A549 (cell line): ENCODE measurements at regions not wholly inside any gene's neighbourhood (a gene's known extent, or its start where the extent isn't known, plus 50 kb on each side); places are given as distances from the start of the nearest gene placed in this dataset.

Experiments
- ATAC-seq, 2 experiments: fragments of 200-7000 bp in 1 of 2; fragments of >200 bp in 1 of 2; cut with Nextera tagmentation in 1 of 2; cut with Tn5 transposase in 1 of 2; 3 replicates each; pipeline versions ENCODE4 v1.8.0 to v1.9.1; 2018 to 2020; ENCODE audit warnings: mild to moderate bottlenecking in 1 of 2, moderate library complexity in 1 of 2
- CTCF ChIA-PET: fragments of 300-600 bp; sonication (Branson Sonifier 250); formaldehyde crosslinking; extraction: SDS; loops from one replicate; lab custom pipeline; 2021; ENCODE audit warnings: antibody characterized with exemption, inconsistent platforms; lab: Yijun Ruan, JAX
- POLR2A ChIA-PET: fragments of 350-600 bp; formaldehyde crosslinking; extraction: SDS; loops from one replicate; lab custom pipeline; 2021; ENCODE audit warnings: antibody characterized with exemption, inconsistent platforms; lab: Yijun Ruan, JAX
- DNase-seq, 2 experiments: peaks; one replicate each; pipeline versions ENCODE4 v3.0.0 to v3.0.0-alpha.2; 2011 to 2016; ENCODE audit warnings: low read depth in 1 of 2, low spot score in 1 of 2
- FAIRE-seq: peaks from 2 replicates; lab custom pipeline; 2011; peaks lifted over from hg19 to GRCh38; lab: Jason Lieb, UNC
- H3K27ac ChIP-seq, 2 experiments: fragments of >200 bp; sonication (Bioruptor Twin); formaldehyde crosslinking; 3 replicates each; pipeline ENCODE4 v1.5.1; 2016 to 2017
- H3K4me1 ChIP-seq: fragments of >200 bp; sonication (Bioruptor Twin); formaldehyde crosslinking; 3 replicates; pipeline ENCODE4 v1.6.1; 2016
- H3K4me2 ChIP-seq: fragments of >200 bp; sonication (Bioruptor Twin); formaldehyde crosslinking; 3 replicates; pipeline ENCODE4 v1.6.1; 2016
- H3K4me3 ChIP-seq: fragments of >200 bp; sonication (Bioruptor Twin); formaldehyde crosslinking; 3 replicates; pipeline ENCODE4 v1.5.1; 2016
- H3K9me3 ChIP-seq: fragments of >200 bp; sonication (Bioruptor Twin); formaldehyde crosslinking; 3 replicates; pipeline ENCODE4 v1.6.1; 2016
- ATOH8 ChIP-seq: fragments of 250-450 bp; sonication (Bioruptor Pico); IDR thresholded peaks from 2 replicates; pipeline ENCODE4 v1.5.0; 2020; ENCODE audit warnings: low read depth, mild to moderate bottlenecking, moderate library complexity
- BHLHE40 ChIP-seq: IDR thresholded peaks from 2 replicates; pipeline ENCODE4 v1.6.1; 2012; ENCODE audit warnings: low read depth, low read length, inconsistent platforms
- CBX8 ChIP-seq: fragments of 200-600 bp; sonication (generic); IDR thresholded peaks from 2 replicates; pipeline ENCODE4 v1.6.1; 2016
- CTCF ChIP-seq: fragments of >200 bp; sonication (Bioruptor Twin); formaldehyde crosslinking; IDR thresholded peaks from 3 replicates; pipeline ENCODE4 v1.5.1; 2016
- EHF ChIP-seq: fragments of 250-450 bp; sonication (Bioruptor Pico); IDR thresholded peaks from 2 replicates; pipeline ENCODE4 v1.5.0; 2020; ENCODE audit warnings: mild to moderate bottlenecking
- ELK1 ChIP-seq: fragments of 150-350 bp; IDR thresholded peaks from 2 replicates; pipeline ENCODE4 v1.6.1; 2014; ENCODE audit warnings: low read depth, mild to moderate bottlenecking, low read length
- HEYL ChIP-seq: fragments of 250-450 bp; sonication (Bioruptor Pico); IDR thresholded peaks from 2 replicates; pipeline ENCODE4 v1.8.0; 2021; ENCODE audit warnings: mild to moderate bottlenecking, moderate library complexity
- HMGXB4 ChIP-seq: fragments of 250-450 bp; sonication (Bioruptor Pico); IDR thresholded peaks from 2 replicates; pipeline ENCODE4 v1.5.0; 2021; ENCODE audit warnings: mild to moderate bottlenecking, moderate library complexity, borderline replicate concordance
- HOXB13 ChIP-seq: fragments of 250-450 bp; sonication (Bioruptor Pico); IDR thresholded peaks from 2 replicates; pipeline ENCODE4 v1.5.0; 2020; ENCODE audit warnings: low read depth, mild to moderate bottlenecking, moderate library complexity
- JUN ChIP-seq, 2 experiments: fragments of >200 bp; sonication (Bioruptor Twin); formaldehyde crosslinking; IDR thresholded peaks; 2 replicates in 1 of 2; 3 replicates in 1 of 2; pipeline ENCODE4 v1.6.1; 2016 to 2017
- JUNB ChIP-seq: fragments of >200 bp; sonication (Bioruptor Twin); formaldehyde crosslinking; IDR thresholded peaks from 2 replicates; pipeline ENCODE4 v1.6.1; 2016
- MAFK ChIP-seq: fragments of 450-650 bp; IDR thresholded peaks from 2 replicates; pipeline ENCODE4 v1.6.1; 2014; ENCODE audit not compliant: partially characterized antibody
- NPAS2 ChIP-seq: fragments of 250-450 bp; sonication (Bioruptor Pico); IDR thresholded peaks from 2 replicates; pipeline ENCODE4 v1.8.0; 2022; ENCODE audit warnings: mild to moderate bottlenecking, moderate library complexity, borderline replicate concordance
- PBX3 ChIP-seq: IDR thresholded peaks from 2 replicates; pipeline ENCODE4 v1.6.1; 2012
- POLR2A ChIP-seq: IDR thresholded peaks from 2 replicates; pipeline ENCODE4 v1.6.1; 2012; ENCODE audit warnings: mild to moderate bottlenecking, low read length
- POLR2AphosphoS2 ChIP-seq: conservative IDR thresholded peaks from 2 replicates; pipeline ENCODE4 v1.6.1; 2012; ENCODE audit warnings: low read length, improper control_type of control experiment, inconsistent platforms
- SREBF2 ChIP-seq: fragments of 450-650 bp; IDR thresholded peaks from 2 replicates; pipeline ENCODE4 v1.6.1; 2014; ENCODE audit warnings: mild to moderate bottlenecking, moderate library complexity
- TP53 ChIP-seq: fragments of 250-450 bp; sonication (Bioruptor Pico); IDR thresholded peaks from 2 replicates; pipeline ENCODE4 v1.5.0; 2021; ENCODE audit warnings: mild to moderate bottlenecking, moderate library complexity
- USF2 ChIP-seq: fragments of 450-650 bp; IDR thresholded peaks from 2 replicates; pipeline ENCODE4 v1.6.1; 2014; ENCODE audit warnings: antibody characterized with exemption
- ZC3H11A ChIP-seq: fragments of 450-650 bp; IDR thresholded peaks from 2 replicates; pipeline ENCODE4 v1.6.1; 2014; ENCODE audit warnings: antibody characterized with exemption, mild to moderate bottlenecking
- ZSCAN20 ChIP-seq: fragments of 250-450 bp; sonication (Bioruptor Pico); IDR thresholded peaks from 2 replicates; pipeline ENCODE4 v1.8.0; 2022; ENCODE audit warnings: mild to moderate bottlenecking, moderate library complexity
- WGBS: methylation state at CpG from one replicate; pipeline ENCODE4 v1.1.6; 2017; ENCODE audit errors: missing lambda C conversion rate; 5-methylcytosine and 5-hydroxymethylcytosine counted together

GRCh38 chrX:39262641-39263040 lies 461.4 kb downstream of the MID1IP1 start:
- no peak overlapping the region for H3K4me3 ChIP-seq
- ChIA-PET POLR2A (no interaction called here), CTCF (interaction anchor here (0.8 to 0.9 kb wide), 2 partner anchors 203 to 807 kb away, joined by 3 read pairs; no protein-coding TSS in a partner anchor)
- TF ChIP-seq CTCF (no peak), NPAS2 (CRISPR knock-in tag) (no peak), POLR2A (no peak), SREBF2 (no peak), ZC3H11A (no peak), JUNB (no peak), HOXB13 (CRISPR knock-in tag) (no peak), ELK1 (no peak), PBX3 (no peak), POLR2AphosphoS2 (no peak), JUN (IDR thresholded peaks at IDR 0.05) (no peak), USF2 (no peak), TP53 (no peak), ZSCAN20 (CRISPR knock-in tag) (no peak), EHF (CRISPR knock-in tag) (no peak), HMGXB4 (no peak), BHLHE40 (no peak)
- no peak overlapping the region for H3K4me2 ChIP-seq
- H3K9me3 ChIP-seq = no peaks in the 10 kb centered on the region
- WGBS = 63% methylated on average over 2 of the region's 2 CpGs
- ATAC-seq = no peak
- peak; percentile 79 for FAIRE-seq
- H3K27ac ChIP-seq = no peak overlapping the region
- no peaks in the 10 kb centered on the region for H3K4me1 ChIP-seq
- DNase-seq = no peak

- TF ChIP-seq MAFK (peak; percentile 70), ATOH8 (CRISPR knock-in tag) (no peak), ZSCAN20 (CRISPR knock-in tag) (no peak), CBX8 (no peak), HEYL (CRISPR knock-in tag) (no peak)
- ATAC-seq = no peak
- CTCF ChIA-PET = no interaction called here
- POLR2A ChIA-PET = no interaction called here
- H3K4me2 ChIP-seq = no peak overlapping the region
- H3K4me3 ChIP-seq = no peak overlapping the region
- no peaks in the 10 kb centered on the region for H3K4me1 ChIP-seq
- no peak for FAIRE-seq
- 6% methylated on average over 3 of the region's 3 CpGs for WGBS
- no peak overlapping the region for H3K27ac ChIP-seq
- H3K9me3 ChIP-seq = no peaks in the 10 kb centered on the region
- DNase-seq = no peak
Observed at GRCh38 chrX:39264023-39264422, 462.8 kb downstream of the MID1IP1 start.
